Amniotic epithelial cell (primary cell): ENCODE measurements at regions not wholly inside any gene's neighbourhood (a gene's known extent, or its start where the extent isn't known, plus 50 kb on each side); places are given as distances from the start of the nearest gene placed in this dataset.
"Not testable (repeated sequence)": the region's sequence is repeated elsewhere in the genome, so short reads cannot be mapped to it uniquely, and the experiment has no call there.

Source experiments
- DNase-seq: peaks from one replicate; pipeline ENCODE4 v3.0.0-alpha.2; 2010; ENCODE audit warnings: low read depth

DNA sequence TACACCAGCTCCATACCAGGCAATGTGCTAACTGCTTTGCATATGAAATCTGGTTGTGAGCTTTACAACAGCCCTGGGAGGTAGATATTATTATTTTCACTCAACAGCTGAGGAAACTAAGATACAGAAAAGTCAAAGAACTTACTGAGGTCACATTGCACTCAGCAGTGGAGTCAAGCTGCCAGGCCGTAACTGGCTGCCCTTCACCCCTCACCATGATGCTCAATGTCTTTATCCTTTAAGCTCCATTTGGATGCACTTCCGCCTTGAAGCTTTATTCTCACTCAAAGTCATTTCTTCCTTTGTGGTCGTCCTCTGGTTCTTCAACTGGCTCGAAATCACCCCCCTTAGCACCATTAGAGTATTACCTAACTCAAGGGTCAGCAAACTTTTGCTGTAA lies 81.7 kb upstream of the RALGPS2 start:
- DNase-seq, result no peak

- no peak for DNase-seq
Observed at GRCh38 chr1:178643831-178644230, 81.2 kb upstream of the RALGPS2 start.

GRCh38 chr1:178644308-178645120 lies 80.5 kb upstream of the RALGPS2 start:
- DNase-seq, result peak; percentile 92

DNA sequence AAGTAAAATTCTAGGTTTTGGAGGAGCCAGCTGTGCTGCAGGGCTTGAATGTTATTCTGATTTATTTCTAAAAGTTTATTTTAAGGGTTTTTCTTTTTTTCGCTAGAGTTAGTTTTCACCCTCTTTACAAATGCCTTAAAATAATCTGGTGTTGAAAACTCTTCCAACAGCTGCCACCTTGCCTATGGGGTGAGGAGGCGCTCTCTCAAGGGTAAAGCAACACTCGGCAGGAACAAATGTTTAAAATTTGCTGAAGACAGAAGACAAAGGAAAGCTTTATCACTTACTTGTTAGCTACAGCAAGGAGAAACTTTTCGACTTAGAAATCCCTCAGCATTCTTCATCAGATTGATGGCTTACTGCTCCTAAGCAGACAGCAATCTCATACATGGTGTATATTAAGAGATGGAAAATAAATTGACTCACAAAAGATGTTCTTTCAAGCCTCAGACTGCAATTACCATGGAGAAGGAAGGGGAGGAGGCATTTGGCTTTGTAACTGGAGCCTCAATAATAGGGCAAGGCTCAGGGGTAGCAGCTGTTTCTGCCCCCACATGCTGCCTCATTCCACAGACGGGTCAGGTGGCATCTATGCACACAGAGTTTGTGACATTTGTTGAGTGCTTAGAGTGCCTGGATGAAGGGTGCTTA lies 79.8 kb upstream of the RALGPS2 start:
- DNase-seq, result no peak

GRCh38 chr1:178645808-178646200 lies 79.2 kb upstream of the RALGPS2 start:
- peak; percentile 47 for DNase-seq

DNA sequence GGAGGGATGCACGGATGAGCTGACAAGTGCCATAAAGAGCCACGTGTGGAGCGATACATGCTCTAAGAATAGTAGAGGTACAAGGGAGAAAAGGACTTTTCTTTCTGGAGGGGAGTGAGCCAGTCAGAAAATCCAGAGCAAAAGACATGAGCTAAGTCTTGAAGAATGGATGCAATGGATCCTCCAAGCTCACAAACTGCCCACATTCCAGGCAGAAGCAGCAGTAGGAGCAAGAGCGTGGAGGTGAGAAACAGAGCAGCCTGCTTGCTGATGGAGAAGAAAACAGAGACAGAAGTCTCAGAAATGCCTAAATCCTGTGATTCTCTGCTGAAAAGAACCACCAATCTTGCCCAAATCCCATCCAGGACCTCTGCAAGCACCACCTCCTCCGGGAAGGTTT lies 78.2 kb upstream of the RALGPS2 start:
- no peak for DNase-seq

GRCh38 chr1:178648151-178648550 lies 76.9 kb upstream of the RALGPS2 start:
- DNase-seq, result no peak

DNA sequence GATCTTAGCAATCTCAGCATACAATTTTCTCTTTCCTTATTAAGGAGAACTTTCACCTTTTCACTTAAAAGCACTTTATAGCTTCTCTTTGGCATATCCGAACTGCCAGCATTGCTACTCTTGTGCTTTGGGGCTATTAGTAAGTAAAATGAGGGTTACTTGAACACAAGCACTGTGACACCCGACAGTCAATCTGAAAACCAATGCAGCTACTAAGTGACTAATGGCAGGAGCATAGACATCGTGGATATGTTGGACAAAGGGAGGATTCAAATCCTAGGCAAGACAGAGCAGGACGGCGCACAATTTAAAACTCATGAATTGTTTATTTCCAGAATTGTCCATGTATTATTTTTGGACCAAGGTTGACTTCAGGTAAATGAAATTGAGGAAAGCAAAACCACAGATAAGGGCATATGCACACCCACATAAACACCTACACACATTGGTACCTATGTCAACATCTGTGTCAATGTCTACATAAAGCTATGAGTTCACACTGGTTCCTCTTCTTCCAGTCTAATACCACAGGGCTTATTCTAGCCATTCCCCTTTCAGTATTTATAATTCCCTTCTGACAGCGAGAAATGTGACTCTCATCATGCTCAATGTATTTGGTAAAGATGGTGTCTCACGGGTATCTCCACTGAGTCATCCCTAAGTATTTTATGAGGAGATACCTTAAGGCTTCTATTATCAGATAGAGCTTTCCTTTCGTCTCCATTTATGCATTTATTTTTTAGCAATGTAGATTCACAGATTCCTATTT lies 75.3 kb upstream of the RALGPS2 start:
- DNase-seq, result peak; percentile 35

GRCh38 chr1:178650934-178651511 lies 74.0 kb upstream of the RALGPS2 start:
- peak; percentile 26 for DNase-seq

GRCh38 chr1:178651742-178652141 lies 73.3 kb upstream of the RALGPS2 start:
- DNase-seq, result peak; percentile 54

- DNase-seq, result no peak
Observed at GRCh38 chr1:178652506-178653490, 72.2 kb upstream of the RALGPS2 start.

DNA sequence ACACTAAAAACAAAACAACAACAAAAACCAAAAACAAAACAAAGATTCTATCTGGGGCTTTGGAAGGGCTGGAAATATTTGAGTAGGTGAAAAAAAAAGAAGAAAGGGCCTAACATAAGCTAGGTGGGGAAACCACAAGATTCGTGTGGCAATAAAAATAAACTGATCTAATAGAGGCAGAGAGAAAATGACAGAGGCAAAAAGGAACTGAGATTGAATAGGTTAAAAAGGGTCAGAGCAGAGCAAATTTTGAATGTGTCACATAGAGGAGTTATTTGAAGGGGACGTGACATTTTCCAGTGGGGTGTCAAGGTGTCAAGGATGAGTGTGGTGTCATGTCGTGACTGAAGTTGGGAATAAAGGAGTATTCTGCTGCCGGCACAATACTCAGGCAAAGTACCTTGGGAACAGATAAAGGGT lies 65.2 kb upstream of the RALGPS2 start:
- DNase-seq, result no peak

DNA sequence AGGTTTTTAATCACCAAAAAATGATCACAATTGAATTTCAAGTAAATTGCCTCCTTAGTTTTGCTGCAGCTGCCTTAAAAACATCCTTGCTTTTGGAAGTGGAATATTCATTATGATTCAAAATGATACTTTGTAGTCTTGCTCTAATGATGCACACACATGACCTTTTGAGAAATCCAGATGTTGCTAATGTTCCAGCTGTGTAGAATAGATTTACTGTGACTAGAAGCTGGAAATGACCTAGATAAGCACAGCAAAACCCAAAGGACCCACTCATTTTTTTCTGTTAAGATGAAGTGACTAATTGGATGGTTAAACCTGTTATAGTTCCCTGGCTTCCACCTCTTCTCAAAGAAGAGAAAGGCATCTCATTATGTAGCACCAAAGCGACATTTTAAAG lies 64.6 kb upstream of the RALGPS2 start:
- DNase-seq, result no peak

DNA sequence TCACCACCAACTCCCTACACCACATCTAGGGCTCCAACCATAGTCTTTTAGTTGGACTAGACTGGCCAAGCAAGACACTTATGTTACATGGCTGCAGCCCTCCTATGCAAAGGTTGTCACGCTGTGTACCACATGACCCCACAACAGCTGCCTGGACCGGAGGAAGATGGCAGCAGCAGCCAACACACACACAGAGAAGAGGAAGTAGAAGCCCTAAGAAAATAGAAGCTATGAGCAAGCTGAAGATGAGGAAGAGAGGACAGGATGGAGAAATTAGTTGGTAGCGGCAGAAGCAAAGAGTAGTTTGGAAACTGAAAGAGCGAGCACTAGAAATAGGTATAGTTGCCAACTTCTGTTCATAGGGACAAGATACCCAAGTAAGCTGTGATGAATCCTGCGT lies 60.8 kb upstream of the RALGPS2 start:
- no peak for DNase-seq

GRCh38 chr1:178665579-178665978 lies 59.5 kb upstream of the RALGPS2 start:
- DNase-seq, result no peak

GRCh38 chr1:178666891-178667290 lies 58.2 kb upstream of the RALGPS2 start:
- DNase-seq, result not testable (repeated sequence)

DNA sequence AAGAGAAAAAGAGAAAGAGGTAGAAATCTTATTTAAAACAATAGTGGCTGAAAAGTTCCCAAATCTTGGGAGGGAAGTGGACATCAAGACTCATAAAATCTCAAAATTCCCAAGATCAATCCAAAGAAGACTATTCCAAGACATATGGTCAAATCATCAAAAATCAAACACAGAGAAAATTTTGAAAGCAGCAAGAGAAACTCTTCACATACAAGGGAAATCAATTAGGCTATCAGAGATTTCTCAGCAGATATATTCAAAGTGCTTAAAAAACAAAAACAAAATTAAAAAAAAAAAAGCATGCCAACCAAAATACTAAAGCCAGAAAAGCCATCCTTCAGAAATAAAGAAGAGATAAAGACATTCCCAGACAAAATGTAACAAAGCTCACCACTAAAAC lies 52.6 kb upstream of the RALGPS2 start:
- DNase-seq, result no peak

DNA sequence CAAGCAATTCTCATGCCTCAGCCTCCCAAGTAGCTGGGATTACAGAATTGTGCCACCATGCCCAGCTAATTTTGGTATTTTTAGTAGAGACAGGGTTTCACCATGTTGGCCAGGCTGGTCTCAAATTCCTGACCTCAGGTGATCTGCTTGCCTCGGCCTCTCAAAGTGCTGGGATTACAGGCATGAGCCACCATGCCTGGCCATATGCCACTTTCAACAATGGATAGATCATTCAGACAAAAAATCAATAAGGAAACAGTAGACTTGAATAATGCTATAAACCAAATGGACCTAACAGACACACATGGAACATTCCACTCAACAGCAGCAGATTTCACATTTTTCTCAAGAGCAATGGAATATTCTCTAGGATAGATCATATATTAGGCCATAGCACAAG lies 50.5 kb upstream of the RALGPS2 start:
- not testable (repeated sequence) for DNase-seq
